ENCODE measurements at regions not wholly inside any gene's neighbourhood (a gene's known extent, or its start where the extent isn't known, plus 50 kb on each side); places are given as distances from the start of the nearest gene placed in this dataset.

DNA sequence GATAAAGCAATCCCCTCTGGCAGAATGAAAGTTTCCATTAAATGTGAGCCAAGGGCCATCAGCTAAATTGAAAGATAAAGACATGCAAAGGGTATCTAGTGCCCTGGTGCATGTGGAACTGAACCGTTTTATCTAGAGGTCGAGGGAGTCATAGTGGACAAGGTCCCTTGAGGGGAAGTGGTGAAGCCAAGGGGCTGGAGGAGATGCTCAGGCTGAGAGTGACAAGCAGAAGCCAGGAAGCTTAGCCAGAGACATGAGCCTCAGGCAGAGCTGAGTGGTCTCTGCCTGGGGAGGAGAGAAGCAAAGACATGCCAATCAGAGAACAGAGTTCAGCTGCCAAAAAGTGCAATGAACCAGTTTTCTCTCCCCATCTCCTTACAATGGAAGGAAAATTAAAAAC lies 68.1 kb upstream of the SLC10A2 start:
- no peak for DNase-seq (ENCODE audit: low read depth, low spot score)
- TF ChIP-seq CTCF (IDR thresholded peaks at IDR 0.05; ENCODE audit: low read depth, low read length): no peak
- no peak overlapping the region for H3K4me3 ChIP-seq (ENCODE audit: low read depth, low read length)
- in situ Hi-C loops (cut with HindIII; ENCODE audit: low sequenced_read_pairs): no loop called here

DNA sequence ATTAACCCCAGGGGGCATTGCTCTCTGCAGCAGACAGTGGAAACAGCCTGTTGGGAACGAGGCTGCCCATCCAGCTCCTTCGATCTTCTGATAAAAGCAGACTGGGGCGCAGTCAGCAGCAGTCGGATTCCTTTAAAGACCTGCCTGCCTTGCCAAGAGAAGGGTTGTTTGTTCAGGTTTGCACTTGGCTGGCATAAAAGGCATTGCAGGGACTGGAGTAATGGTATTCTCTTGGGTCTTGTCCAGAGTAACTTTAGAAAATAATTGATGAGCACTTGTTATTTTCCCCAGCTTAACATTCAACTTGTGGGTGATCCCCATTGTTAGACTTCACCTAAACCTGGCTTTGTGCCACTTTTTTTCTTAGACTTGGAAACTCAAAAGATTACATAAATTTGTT lies 67.3 kb upstream of the SLC10A2 start:
- no peak for DNase-seq (ENCODE audit: low read depth, low spot score)
- no peak overlapping the region for H3K4me3 ChIP-seq (ENCODE audit: low read depth, low read length)
- in situ Hi-C loops (cut with HindIII; ENCODE audit: low sequenced_read_pairs): no loop called here
- no peak for TF ChIP-seq CTCF (IDR thresholded peaks at IDR 0.05; ENCODE audit: low read depth, low read length)

DNA sequence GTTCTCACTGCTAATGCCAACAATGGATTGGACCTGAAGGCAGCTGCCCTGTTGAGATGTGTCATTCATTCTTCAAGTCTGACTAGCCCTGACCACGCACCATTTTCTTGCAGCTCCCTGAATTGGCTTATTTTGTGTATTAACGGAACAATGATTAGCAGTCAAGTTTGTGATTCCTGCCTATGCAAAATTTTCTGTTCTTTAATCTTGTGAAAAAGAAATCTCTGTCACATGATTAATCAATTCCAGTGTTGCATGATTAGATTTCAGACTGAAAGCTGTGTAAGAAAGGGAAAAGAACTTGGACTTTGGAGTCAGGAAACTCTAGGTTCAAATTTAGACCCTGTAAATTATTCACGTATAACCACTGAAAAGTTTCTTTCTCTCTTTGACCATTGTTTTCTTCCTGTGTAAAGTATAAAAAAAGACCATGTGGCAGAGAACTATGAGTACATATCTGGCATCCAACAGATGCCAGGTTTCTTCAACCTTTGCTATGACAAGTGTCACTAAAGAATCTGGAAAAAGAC lies 64.5 kb upstream of the SLC10A2 start:
- TF ChIP-seq CTCF (IDR thresholded peaks at IDR 0.05; ENCODE audit: low read depth, low read length): no peak
- no peak overlapping the region for H3K4me3 ChIP-seq (ENCODE audit: low read depth, low read length)
- DNase-seq (ENCODE audit: low read depth, low spot score): no peak
- in situ Hi-C loops (cut with HindIII; ENCODE audit: low sequenced_read_pairs): no loop called here

DNA sequence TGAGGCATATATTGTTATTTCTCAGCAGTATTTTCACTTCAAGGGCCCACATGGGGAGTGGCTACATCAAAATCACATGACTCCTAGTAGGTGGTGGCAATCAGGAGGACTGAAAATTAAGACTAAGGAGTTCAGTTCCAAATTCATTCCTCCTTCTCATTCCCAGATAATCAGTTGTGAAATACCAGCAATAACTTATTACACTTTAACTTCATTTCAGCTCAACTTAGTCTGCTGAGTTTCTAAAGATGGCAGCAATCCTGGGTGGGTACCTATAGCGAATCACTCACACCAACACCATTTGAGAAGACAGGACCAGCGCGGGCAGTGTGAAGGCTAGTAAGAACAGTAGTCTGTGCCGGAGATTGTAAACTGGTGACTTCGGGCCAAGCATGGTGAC lies 63.9 kb upstream of the SLC10A2 start:
- TF ChIP-seq CTCF (IDR thresholded peaks at IDR 0.05; ENCODE audit: low read depth, low read length): no peak
- in situ Hi-C loops (cut with HindIII; ENCODE audit: low sequenced_read_pairs): no loop called here
- H3K4me3 ChIP-seq (ENCODE audit: low read depth, low read length): no peak overlapping the region
- DNase-seq (ENCODE audit: low read depth, low spot score): no peak

All from astrocyte of the spinal cord (primary cell).